Endodermal cell (in vitro differentiated cells): ENCODE measurements at regions not wholly inside any gene's neighbourhood (a gene's known extent, or its start where the extent isn't known, plus 50 kb on each side); places are given as distances from the start of the nearest gene placed in this dataset.

ENCODE experiments used
- DNase-seq: peaks from one replicate; pipeline ENCODE4 v3.0.0-alpha.2; 2017
- H3K27ac ChIP-seq: 2 replicates; pipeline ENCODE4 v1.5.1; 2013; ENCODE audit warnings: mild to moderate bottlenecking, low read depth, low read length, moderate library complexity
- H3K27me3 ChIP-seq: 2 replicates; pipeline ENCODE4 v1.6.1; 2013; ENCODE audit warnings: mild to moderate bottlenecking, low read length, moderate library complexity; ENCODE audit not compliant: insufficient read depth, control insufficient read depth, poor library complexity, severe bottlenecking
- H3K36me3 ChIP-seq: 2 replicates; pipeline ENCODE4 v1.7.0; 2013; ENCODE audit warnings: mild to moderate bottlenecking, low read length, moderate library complexity; ENCODE audit not compliant: control insufficient read depth, insufficient read depth
- H3K4me1 ChIP-seq: one replicate; pipeline ENCODE4 v1.7.0; 2013; ENCODE audit warnings: low read length; ENCODE audit not compliant: control insufficient read depth, insufficient read depth
- H3K4me3 ChIP-seq: 2 replicates; pipeline ENCODE4 v1.5.1; 2013; ENCODE audit warnings: mild to moderate bottlenecking, low read length, moderate library complexity
- H3K9ac ChIP-seq: 2 replicates; pipeline ENCODE4 v1.6.1; 2013; ENCODE audit warnings: mild to moderate bottlenecking, low read length, moderate library complexity; ENCODE audit not compliant: poor library complexity, severe bottlenecking; ENCODE audit errors: extremely low read depth
- H3K9me3 ChIP-seq: 2 replicates; pipeline ENCODE4 v1.6.1; 2013; ENCODE audit warnings: mild to moderate bottlenecking, low read length, moderate library complexity; ENCODE audit not compliant: control insufficient read depth
- H3K27ac Mint-ChIP-seq: 2 replicates; pipeline ENCODE4 v1.8.0; 2020; ENCODE audit warnings: mixed read lengths
- H3K27me3 Mint-ChIP-seq: 2 replicates; pipeline ENCODE4 v1.8.0; 2021; ENCODE audit warnings: mild to moderate bottlenecking, mixed read lengths; ENCODE audit not compliant: insufficient read depth
- H3K36me3 Mint-ChIP-seq: 2 replicates; pipeline ENCODE4 v1.8.0; 2020; ENCODE audit warnings: low read depth, mixed read lengths
- H3K4me1 Mint-ChIP-seq: 2 replicates; pipeline ENCODE4 v1.8.0; 2020; ENCODE audit warnings: mixed read lengths
- H3K4me3 Mint-ChIP-seq: 2 replicates; pipeline ENCODE4 v1.8.0; 2020; ENCODE audit warnings: mild to moderate bottlenecking, moderate library complexity, mixed read lengths
- H3K9me3 Mint-ChIP-seq: 2 replicates; pipeline ENCODE4 v1.8.0; 2020; ENCODE audit warnings: mild to moderate bottlenecking, mixed read lengths
- WGBS, 2 experiments: methylation state at CpG; one replicate each; pipeline versions ENCODE4 v1.1.5 to v1.1.7; 2013; ENCODE audit warnings: missing lambda C conversion rate in 2 of 2, mixed read lengths in 1 of 2; ENCODE audit not compliant: insufficient coverage in 1 of 2, insufficient read length in 1 of 2; 5-methylcytosine and 5-hydroxymethylcytosine counted together
- TF ChIP-seq, protein P1 (sequence below): fragments of 200-600 bp; sonication (generic); conservative IDR thresholded peaks from 2 replicates; pipeline ENCODE4 v1.5.0; 2021; ENCODE audit warnings: antibody characterized with exemption, mild to moderate bottlenecking

DNA sequence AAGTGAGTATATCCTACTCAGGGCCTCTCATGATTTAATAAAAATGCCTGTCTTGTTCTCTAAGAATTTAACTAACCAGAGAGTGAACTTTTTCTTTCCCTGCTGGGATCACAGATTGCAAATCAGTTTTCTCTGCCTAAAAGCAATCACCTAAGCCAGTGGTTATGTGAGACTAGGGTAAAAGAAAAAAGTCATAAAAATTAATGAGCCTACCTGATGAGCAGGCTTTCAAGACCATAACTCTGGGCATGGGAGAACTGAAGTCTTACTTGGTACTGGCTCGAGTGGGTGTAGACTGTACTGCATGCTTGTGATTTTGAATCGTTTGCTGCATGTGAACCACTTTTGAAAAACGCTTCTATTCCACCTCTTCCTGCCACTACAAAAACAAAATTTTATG lies 1677.0 kb upstream of the LRRTM1 start:
- TF ChIP-seq, protein P1, sequence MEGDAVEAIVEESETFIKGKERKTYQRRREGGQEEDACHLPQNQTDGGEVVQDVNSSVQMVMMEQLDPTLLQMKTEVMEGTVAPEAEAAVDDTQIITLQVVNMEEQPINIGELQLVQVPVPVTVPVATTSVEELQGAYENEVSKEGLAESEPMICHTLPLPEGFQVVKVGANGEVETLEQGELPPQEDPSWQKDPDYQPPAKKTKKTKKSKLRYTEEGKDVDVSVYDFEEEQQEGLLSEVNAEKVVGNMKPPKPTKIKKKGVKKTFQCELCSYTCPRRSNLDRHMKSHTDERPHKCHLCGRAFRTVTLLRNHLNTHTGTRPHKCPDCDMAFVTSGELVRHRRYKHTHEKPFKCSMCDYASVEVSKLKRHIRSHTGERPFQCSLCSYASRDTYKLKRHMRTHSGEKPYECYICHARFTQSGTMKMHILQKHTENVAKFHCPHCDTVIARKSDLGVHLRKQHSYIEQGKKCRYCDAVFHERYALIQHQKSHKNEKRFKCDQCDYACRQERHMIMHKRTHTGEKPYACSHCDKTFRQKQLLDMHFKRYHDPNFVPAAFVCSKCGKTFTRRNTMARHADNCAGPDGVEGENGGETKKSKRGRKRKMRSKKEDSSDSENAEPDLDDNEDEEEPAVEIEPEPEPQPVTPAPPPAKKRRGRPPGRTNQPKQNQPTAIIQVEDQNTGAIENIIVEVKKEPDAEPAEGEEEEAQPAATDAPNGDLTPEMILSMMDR, result no peak
- Histone ChIP-seq H3K4me1 (no peaks in the 10 kb centered on the region), H3K27me3 (no peaks in the 10 kb centered on the region), H3K4me3 (no peak overlapping the region), H3K27ac (no peak overlapping the region), H3K9me3 (peaks cover 12% of the 10 kb centered on the region), H3K36me3 (peaks cover 59% of the 10 kb centered on the region), H3K9ac (no peak overlapping the region)
- Mint-ChIP-seq H3K4me3 (no peak overlapping the region), H3K27me3 (no peaks in the 10 kb centered on the region), H3K4me1 (peaks cover 6% of the 10 kb centered on the region), H3K9me3 (peaks cover 8% of the 10 kb centered on the region), H3K36me3 (peaks cover 67% of the 10 kb centered on the region), H3K27ac (no peak overlapping the region)
- WGBS, 2 experiments, result 90% methylated on average over 3 of the region's 3 CpGs; no CpG with 5 or more reads in 1 of the 2 experiments
- no peak for DNase-seq

DNA sequence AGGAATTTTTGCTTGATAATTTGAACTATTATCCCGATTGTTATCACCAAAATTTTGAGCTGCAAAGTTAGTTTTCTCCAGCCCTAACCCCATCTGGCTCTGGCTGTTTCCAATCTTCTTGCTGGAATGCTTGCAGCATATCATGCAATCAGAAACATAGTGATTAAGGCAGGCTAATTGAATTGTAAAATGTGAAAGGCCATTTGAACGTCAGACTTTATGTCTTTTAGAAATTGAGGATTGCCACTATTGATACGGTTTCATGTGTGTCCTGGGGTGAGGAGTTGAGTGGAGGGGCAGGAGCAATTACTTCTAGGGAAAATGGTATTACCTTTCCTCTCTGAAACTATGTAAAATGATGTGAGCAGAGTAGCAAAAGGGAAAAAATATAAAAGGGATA lies 1674.5 kb upstream of the LRRTM1 start:
- no peak for DNase-seq
- H3K4me3 Mint-ChIP-seq, result no peak overlapping the region
- H3K9ac ChIP-seq, result no peak overlapping the region

DNA sequence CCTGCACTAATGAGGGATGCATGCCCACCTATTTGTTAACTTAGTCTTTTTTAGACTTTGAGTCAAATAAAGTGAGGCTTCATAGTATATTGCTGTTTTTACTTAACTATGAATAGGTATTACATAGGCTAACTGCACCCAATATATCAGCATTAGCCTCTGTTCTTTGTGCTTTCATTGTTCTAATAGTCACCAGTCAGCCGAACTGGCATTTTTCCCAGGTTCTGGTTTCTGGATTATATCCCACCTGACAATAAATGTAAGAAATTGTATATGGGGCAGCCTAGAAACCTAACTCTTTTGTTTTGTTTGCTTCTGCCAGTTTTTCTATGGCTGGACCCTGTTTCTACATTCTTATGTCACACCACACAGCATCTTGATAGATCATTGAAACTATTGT lies 1672.4 kb upstream of the LRRTM1 start:
- Histone ChIP-seq H3K27me3 (no peaks in the 10 kb centered on the region), H3K36me3 (peaks cover 55% of the 10 kb centered on the region), H3K27ac (no peak overlapping the region), H3K4me3 (no peak overlapping the region), H3K4me1 (no peaks in the 10 kb centered on the region), H3K9ac (no peak overlapping the region), H3K9me3 (no peaks in the 10 kb centered on the region)
- Mint-ChIP-seq H3K27me3 (no peaks in the 10 kb centered on the region), H3K9me3 (no peaks in the 10 kb centered on the region), H3K36me3 (peaks cover 48% of the 10 kb centered on the region), H3K4me1 (peaks cover 11% of the 10 kb centered on the region), H3K27ac (no peak overlapping the region), H3K4me3 (no peak overlapping the region)
- WGBS, 2 experiments, result 73% methylated on average over 1 of the region's 1 CpG; no CpG with 5 or more reads in 1 of the 2 experiments
- TF ChIP-seq, protein P1, result no peak
- no peak for DNase-seq

More for the DNA sequence above, 1674.5 kb upstream of the LRRTM1 start:
- TF ChIP-seq, protein P1, result no peak
- H3K9me3 Mint-ChIP-seq, result no peaks in the 10 kb centered on the region
- H3K4me1 ChIP-seq, result no peaks in the 10 kb centered on the region
- no peaks in the 10 kb centered on the region for H3K9me3 ChIP-seq
- no peak overlapping the region for H3K4me3 ChIP-seq
- peaks cover 56% of the 10 kb centered on the region for H3K36me3 Mint-ChIP-seq
- peaks cover 54% of the 10 kb centered on the region for H3K36me3 ChIP-seq
- no peak overlapping the region for H3K27ac ChIP-seq
- 82 to 87% methylated on average over 3 of the region's 3 CpGs for WGBS, 2 experiments
- no peaks in the 10 kb centered on the region for H3K27me3 ChIP-seq
- peaks cover 11% of the 10 kb centered on the region for H3K4me1 Mint-ChIP-seq
- H3K27me3 Mint-ChIP-seq, result no peaks in the 10 kb centered on the region
- H3K27ac Mint-ChIP-seq, result no peak overlapping the region
